SK-N-SH (cell line): ENCODE measurements at regions not wholly inside any gene's neighbourhood (a gene's known extent, or its start where the extent isn't known, plus 50 kb on each side); places are given as distances from the start of the nearest gene placed in this dataset.

Experiments used
- EP300 ChIP-seq, 2 experiments: IDR thresholded peaks; 2 replicates each; pipeline versions ENCODE4 v1.4.0 to v1.6.1; 2012; ENCODE audit warnings: borderline replicate concordance in 1 of 2, low read depth in 1 of 2, low read length in 1 of 2
- MXI1 ChIP-seq: IDR thresholded peaks from 2 replicates; pipeline ENCODE4 v1.6.1; 2012; ENCODE audit warnings: mild to moderate bottlenecking, low read depth, low read length, improper control_type of control experiment
- NRF1 ChIP-seq: IDR thresholded peaks from 2 replicates; pipeline ENCODE4 v1.6.1; 2012; ENCODE audit warnings: low read depth, mild to moderate bottlenecking, low read length
- POLR2AphosphoS5 ChIP-seq: IDR thresholded peaks from 2 replicates; pipeline ENCODE4 v1.6.1; 2012; ENCODE audit warnings: low read depth, low read length
- RAD21 ChIP-seq: IDR thresholded peaks from 2 replicates; pipeline ENCODE4 v1.6.1; 2012; ENCODE audit warnings: mild to moderate bottlenecking, low read length
- RFX5 ChIP-seq: IDR thresholded peaks from 2 replicates; pipeline ENCODE4 v1.6.1; 2012; ENCODE audit warnings: mild to moderate bottlenecking, improper control_type of control experiment, low read length
- TCF12 ChIP-seq: IDR thresholded peaks from 2 replicates; pipeline ENCODE4 v1.4.0; 2012
- TEAD4 ChIP-seq: IDR thresholded peaks from 2 replicates; pipeline ENCODE4 v1.4.0; 2012; ENCODE audit warnings: mild to moderate bottlenecking, borderline replicate concordance; ENCODE audit not compliant: insufficient read depth
- YY1 ChIP-seq: IDR thresholded peaks from 2 replicates; pipeline ENCODE4 v1.4.0; 2012; ENCODE audit warnings: low read depth, mild to moderate bottlenecking
- TF ChIP-seq, protein P1 (sequence below): IDR thresholded peaks from 2 replicates; pipeline ENCODE4 v1.4.0; 2012; ENCODE audit warnings: low read depth
- TF ChIP-seq, protein P2 (sequence below): fragments of 200-600 bp; sonication (generic); IDR thresholded peaks from 2 replicates; pipeline ENCODE4 v1.6.1; 2017; ENCODE audit warnings: antibody characterized with exemption, mild to moderate bottlenecking, moderate library complexity
- TF ChIP-seq, protein P3 (sequence below): fragments of 150-350 bp; IDR thresholded peaks from 2 replicates; pipeline ENCODE4 v1.6.1; 2017; ENCODE audit warnings: antibody characterized with exemption, low read length, low read depth, borderline replicate concordance
- TF ChIP-seq, protein P4 (sequence below): IDR thresholded peaks from 2 replicates; pipeline ENCODE4; 2012
- TF ChIP-seq, protein P5 (sequence below): IDR thresholded peaks from 2 replicates; pipeline ENCODE4 v1.4.0; 2012; ENCODE audit warnings: low read depth, borderline replicate concordance

DNA sequence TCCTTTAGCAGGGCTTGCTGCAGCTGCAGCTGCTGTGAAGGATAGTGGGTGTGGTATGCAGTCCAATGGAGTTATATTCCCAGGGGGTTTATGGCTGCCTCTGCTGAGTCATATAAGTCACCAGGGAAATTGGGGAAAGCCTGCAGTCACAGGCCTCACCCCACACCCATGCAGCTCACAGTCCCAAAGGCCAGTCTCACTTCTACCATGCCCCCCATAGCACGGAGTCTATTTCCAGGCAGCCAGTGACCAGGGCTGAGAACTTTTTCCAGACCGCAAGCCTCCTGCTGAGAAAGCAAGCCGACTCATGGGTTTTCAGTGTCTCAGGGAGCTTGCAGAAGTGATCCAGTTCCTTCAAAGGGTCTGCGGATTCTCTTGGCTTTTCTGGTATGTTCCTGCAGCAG is 322.4 kb upstream of the CLEC14A start:
- TF ChIP-seq RFX5 (no peak), RAD21 (no peak), YY1 (no peak), TCF12 (no peak), EP300 (IDR thresholded peaks at IDR 0.05; ENCODE audit: borderline replicate concordance in 1 of 2, low read depth in 1 of 2, low read length in 1 of 2) (no peak), POLR2AphosphoS5 (no peak), NRF1 (no peak), TEAD4 (no peak), MXI1 (no peak)
- TF ChIP-seq, protein P1, sequence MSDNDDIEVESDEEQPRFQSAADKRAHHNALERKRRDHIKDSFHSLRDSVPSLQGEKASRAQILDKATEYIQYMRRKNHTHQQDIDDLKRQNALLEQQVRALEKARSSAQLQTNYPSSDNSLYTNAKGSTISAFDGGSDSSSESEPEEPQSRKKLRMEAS: no peak
- TF ChIP-seq, protein P2, sequence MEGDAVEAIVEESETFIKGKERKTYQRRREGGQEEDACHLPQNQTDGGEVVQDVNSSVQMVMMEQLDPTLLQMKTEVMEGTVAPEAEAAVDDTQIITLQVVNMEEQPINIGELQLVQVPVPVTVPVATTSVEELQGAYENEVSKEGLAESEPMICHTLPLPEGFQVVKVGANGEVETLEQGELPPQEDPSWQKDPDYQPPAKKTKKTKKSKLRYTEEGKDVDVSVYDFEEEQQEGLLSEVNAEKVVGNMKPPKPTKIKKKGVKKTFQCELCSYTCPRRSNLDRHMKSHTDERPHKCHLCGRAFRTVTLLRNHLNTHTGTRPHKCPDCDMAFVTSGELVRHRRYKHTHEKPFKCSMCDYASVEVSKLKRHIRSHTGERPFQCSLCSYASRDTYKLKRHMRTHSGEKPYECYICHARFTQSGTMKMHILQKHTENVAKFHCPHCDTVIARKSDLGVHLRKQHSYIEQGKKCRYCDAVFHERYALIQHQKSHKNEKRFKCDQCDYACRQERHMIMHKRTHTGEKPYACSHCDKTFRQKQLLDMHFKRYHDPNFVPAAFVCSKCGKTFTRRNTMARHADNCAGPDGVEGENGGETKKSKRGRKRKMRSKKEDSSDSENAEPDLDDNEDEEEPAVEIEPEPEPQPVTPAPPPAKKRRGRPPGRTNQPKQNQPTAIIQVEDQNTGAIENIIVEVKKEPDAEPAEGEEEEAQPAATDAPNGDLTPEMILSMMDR: no peak
- TF ChIP-seq, protein P3, sequence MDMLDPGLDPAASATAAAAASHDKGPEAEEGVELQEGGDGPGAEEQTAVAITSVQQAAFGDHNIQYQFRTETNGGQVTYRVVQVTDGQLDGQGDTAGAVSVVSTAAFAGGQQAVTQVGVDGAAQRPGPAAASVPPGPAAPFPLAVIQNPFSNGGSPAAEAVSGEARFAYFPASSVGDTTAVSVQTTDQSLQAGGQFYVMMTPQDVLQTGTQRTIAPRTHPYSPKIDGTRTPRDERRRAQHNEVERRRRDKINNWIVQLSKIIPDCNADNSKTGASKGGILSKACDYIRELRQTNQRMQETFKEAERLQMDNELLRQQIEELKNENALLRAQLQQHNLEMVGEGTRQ: no peak
- TF ChIP-seq, protein P4, sequence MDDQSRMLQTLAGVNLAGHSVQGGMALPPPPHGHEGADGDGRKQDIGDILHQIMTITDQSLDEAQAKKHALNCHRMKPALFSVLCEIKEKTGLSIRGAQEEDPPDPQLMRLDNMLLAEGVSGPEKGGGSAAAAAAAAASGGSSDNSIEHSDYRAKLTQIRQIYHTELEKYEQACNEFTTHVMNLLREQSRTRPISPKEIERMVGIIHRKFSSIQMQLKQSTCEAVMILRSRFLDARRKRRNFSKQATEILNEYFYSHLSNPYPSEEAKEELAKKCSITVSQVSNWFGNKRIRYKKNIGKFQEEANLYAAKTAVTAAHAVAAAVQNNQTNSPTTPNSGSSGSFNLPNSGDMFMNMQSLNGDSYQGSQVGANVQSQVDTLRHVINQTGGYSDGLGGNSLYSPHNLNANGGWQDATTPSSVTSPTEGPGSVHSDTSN: no peak
- TF ChIP-seq, protein P5, sequence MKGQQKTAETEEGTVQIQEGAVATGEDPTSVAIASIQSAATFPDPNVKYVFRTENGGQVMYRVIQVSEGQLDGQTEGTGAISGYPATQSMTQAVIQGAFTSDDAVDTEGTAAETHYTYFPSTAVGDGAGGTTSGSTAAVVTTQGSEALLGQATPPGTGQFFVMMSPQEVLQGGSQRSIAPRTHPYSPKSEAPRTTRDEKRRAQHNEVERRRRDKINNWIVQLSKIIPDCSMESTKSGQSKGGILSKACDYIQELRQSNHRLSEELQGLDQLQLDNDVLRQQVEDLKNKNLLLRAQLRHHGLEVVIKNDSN: no peak
